Muscle of leg (tissue), 3 donors: ENCODE measurements at regions not wholly inside any gene's neighbourhood (a gene's known extent, or its start where the extent isn't known, plus 50 kb on each side); places are given as distances from the start of the nearest gene placed in this dataset.
A peak's percentile ranks its signal among the peaks of the same experiment; 100 is the strongest.
"Not testable (repeated sequence)": the region's sequence is repeated elsewhere in the genome, so short reads cannot be mapped to it uniquely, and the experiment has no call there.

Experiments
- DNase-seq: peaks from one replicate; pipeline ENCODE4 v3.0.0; 2013
- H3K27ac ChIP-seq: one replicate; pipeline ENCODE4 v1.5.1; 2013; ENCODE audit warnings: mild to moderate bottlenecking, low read length, control low read depth
- H3K27me3 ChIP-seq: one replicate; pipeline ENCODE4 v1.6.1; 2013; ENCODE audit warnings: low read length; ENCODE audit not compliant: control insufficient read depth, insufficient read depth
- H3K36me3 ChIP-seq: one replicate; pipeline ENCODE4 v1.6.1; 2013; ENCODE audit warnings: low read length; ENCODE audit not compliant: control insufficient read depth, insufficient read depth
- H3K4me1 ChIP-seq: one replicate; pipeline ENCODE4 v1.6.1; 2013; ENCODE audit warnings: low read length; ENCODE audit not compliant: control insufficient read depth, insufficient read depth
- H3K4me3 ChIP-seq: one replicate; pipeline ENCODE4 v1.5.1; 2013; ENCODE audit warnings: low read length, control low read depth
- H3K9me3 ChIP-seq: replicated peaks from 2 replicates; pipeline ENCODE4 v1.6.1; 2013; ENCODE audit warnings: low read depth, low read length; ENCODE audit not compliant: control insufficient read depth
- WGBS: methylation state at CpG from one replicate; pipeline ENCODE4 v1.1.5; 2013; ENCODE audit warnings: missing lambda C conversion rate; ENCODE audit not compliant: insufficient coverage; 5-methylcytosine and 5-hydroxymethylcytosine counted together

DNA sequence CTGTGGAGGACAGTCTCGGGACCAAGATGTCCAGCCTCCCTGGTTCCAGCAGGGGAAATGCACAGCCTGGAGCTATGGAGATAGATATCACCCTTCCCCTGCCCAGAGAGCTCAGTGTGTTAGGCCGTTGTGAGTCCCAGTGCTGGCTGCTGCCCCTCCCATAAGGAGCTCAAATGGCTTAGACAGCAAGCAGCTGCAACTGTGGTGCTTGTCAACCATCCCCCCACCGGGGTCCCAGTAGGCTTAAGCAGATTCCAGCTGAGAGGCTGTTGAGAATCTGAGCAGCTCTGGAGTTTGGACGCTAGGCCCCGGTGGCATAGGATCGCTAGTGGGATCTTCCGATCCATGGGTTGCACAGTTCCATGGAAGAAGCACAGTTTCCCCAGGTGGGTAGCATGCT lies 181.8 kb upstream of the POF1B start:
- WGBS = 48% methylated on average over 4 of the region's 7 CpGs
- peak; percentile 62 for DNase-seq
- H3K27me3 ChIP-seq = peaks cover 2% of the 10 kb centered on the region
- H3K4me1 ChIP-seq = peaks cover 5% of the 10 kb centered on the region
- no peaks in the 10 kb centered on the region for H3K36me3 ChIP-seq
- H3K9me3 ChIP-seq = no peaks in the 10 kb centered on the region
- H3K27ac ChIP-seq = no peak overlapping the region
- H3K4me3 ChIP-seq = peak overlapping the region; percentile 3

DNA sequence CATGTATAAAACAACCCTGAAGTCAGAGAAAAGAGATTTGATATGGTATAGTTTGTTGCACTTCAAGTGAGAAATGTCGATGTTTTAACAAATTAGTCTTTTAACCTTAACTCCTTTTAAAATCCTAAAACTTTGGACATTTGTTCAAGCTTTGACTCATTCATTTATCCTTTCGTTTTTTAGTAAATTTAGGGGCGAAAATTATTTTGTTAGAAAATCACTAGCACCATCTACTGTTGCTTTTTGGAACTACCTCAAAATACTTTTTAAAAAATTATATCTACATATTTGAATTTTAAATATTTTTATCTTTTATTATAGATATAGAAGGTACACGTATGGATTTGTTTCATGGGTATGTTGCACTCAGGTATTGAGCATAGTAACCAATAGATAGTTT lies 165.1 kb upstream of the POF1B start:
- no peak overlapping the region for H3K27ac ChIP-seq
- no CpG with 5 or more reads among the region's 4 CpGs for WGBS
- H3K27me3 ChIP-seq = no peaks in the 10 kb centered on the region
- H3K4me1 ChIP-seq = no peaks in the 10 kb centered on the region
- no peak overlapping the region for H3K4me3 ChIP-seq
- H3K36me3 ChIP-seq = no peaks in the 10 kb centered on the region
- no peaks in the 10 kb centered on the region for H3K9me3 ChIP-seq
- peak; percentile 4 for DNase-seq

DNA sequence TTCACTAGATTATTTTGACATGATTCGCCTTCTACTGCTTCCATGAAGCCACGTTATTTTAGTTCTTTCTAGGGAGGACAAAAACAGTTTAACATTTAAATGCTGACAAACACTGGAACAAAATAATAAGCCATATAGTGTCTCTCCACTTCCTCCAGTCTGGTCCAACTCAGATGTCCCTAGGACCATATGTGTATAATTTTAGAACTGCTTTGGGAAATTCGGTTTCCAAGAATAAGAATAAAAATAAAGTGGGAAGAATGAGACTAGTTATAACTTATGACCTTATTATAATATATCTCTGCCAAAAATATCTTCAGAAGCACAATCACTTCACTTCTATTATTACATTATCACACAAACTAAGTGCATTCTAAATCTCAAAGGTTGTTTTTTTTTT lies 164.4 kb upstream of the POF1B start:
- H3K27ac ChIP-seq = no peak overlapping the region
- H3K4me3 ChIP-seq = no peak overlapping the region
- no CpG with 5 or more reads among the region's 3 CpGs for WGBS
- no peaks in the 10 kb centered on the region for H3K9me3 ChIP-seq
- no peaks in the 10 kb centered on the region for H3K36me3 ChIP-seq
- no peaks in the 10 kb centered on the region for H3K27me3 ChIP-seq
- peak; percentile 71 for DNase-seq
- no peaks in the 10 kb centered on the region for H3K4me1 ChIP-seq

DNA sequence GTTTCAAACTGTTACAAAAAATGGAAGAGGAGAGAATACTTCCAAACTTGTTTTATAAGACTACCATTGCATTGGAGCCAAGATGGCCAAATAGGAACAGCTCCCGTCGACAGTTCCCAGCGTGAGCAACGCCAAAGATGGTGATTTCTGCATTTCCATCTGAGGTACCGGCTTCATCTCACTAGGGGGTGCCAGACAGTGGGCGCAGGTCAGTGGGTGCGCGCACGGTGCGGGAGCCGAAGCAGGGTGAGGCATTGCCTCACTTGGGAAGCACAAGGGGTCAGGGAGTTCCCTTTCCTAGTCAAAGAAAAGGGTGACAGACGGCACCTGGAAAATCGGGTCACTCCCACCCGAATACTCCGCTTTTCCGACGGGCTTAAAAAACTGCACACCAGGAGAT lies 149.7 kb upstream of the POF1B start:
- DNase-seq, H3K9me3 ChIP-seq, H3K27ac ChIP-seq, H3K36me3 ChIP-seq, H3K27me3 ChIP-seq, H3K4me1 ChIP-seq, H3K4me3 ChIP-seq: not testable (repeated sequence)
- 83% methylated on average over 17 of the region's 17 CpGs for WGBS

DNA sequence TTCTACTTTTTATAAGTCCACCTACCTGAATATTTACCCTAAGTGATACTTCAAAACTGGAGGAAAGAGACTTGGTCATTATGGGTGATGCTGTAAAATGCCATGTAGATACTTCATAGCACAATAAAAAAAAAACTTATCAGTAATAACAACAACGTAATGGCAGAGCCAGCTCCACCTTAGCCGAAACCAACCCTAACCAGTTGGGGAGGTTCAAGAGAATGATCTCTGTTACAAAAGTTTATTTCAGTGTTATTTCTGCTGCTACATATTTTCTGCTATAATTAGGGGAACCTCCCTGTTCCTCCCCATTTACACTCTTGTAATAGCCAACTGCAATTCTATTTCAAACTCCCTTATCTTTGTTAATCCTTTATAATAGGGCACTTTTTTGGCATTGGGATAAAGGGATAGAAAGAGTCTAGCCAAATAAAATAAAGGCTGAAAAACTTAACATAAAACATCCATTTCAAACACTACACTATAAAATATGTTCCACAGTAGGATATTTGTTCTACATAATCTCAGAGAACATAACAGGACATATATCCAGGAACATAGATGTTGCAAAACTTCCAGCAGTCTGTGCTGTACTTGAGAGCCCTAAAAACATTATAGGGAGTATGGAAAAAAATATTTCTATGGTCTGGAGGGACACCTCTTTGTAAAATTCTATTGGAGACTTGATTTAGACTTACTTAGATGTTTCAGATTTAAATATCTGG lies 138.7 kb upstream of the POF1B start:
- H3K27ac ChIP-seq = no peak overlapping the region
- H3K9me3 ChIP-seq = no peaks in the 10 kb centered on the region
- no peak for DNase-seq
- H3K4me3 ChIP-seq = no peak overlapping the region
- WGBS = no CpG with 5 or more reads among the region's 2 CpGs
- no peaks in the 10 kb centered on the region for H3K27me3 ChIP-seq
- no peaks in the 10 kb centered on the region for H3K36me3 ChIP-seq
- no peaks in the 10 kb centered on the region for H3K4me1 ChIP-seq

DNA sequence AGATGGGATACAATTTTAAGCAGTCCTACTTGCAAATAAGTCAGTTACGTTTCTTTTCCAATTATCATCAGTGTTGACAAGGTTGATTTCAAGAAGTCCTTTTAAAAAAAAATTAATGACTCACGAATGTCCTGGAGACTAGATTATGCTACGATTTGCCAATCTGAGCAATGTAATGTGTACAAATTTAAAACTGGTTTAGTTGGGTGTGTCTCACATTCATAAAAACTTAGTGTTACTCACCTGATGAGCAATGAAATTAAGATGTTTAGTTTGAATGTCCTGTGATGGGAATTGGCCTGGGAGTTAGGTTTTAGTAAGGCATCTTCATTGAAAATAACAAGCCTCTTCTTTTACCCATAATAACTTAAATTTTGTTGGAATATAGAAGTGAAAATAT lies 136.7 kb upstream of the POF1B start:
- WGBS = no CpG with 5 or more reads among the region's 3 CpGs
- DNase-seq = no peak
- Histone ChIP-seq H3K4me3 (no peak overlapping the region), H3K27me3 (no peaks in the 10 kb centered on the region), H3K9me3 (no peaks in the 10 kb centered on the region), H3K27ac (no peak overlapping the region), H3K36me3 (no peaks in the 10 kb centered on the region), H3K4me1 (no peaks in the 10 kb centered on the region)

DNA sequence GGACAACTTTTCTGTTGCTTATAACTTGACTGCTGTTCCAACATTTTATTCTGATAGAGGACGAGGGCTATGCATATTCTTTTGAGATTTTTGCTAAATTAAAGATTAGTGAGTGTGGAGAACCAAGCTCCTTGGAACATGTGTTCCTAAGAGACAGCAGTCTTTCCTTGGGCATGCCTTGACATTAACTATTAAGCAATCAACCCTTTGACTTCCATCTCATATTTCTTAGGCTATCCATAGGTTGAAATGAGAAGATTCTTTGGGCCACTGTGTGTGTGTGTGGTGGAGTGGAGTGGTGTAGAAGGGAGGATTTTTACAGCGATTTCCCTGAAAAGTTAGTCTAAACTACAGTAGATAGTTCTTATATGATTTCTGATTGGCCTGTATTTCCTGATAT lies 127.4 kb upstream of the POF1B start:
- no peak overlapping the region for H3K27ac ChIP-seq
- no peak overlapping the region for H3K4me3 ChIP-seq
- no peaks in the 10 kb centered on the region for H3K4me1 ChIP-seq
- no peaks in the 10 kb centered on the region for H3K36me3 ChIP-seq
- no peak for DNase-seq
- WGBS = no CpG with 5 or more reads among the region's 2 CpGs
- no peaks in the 10 kb centered on the region for H3K9me3 ChIP-seq
- H3K27me3 ChIP-seq = no peaks in the 10 kb centered on the region

DNA sequence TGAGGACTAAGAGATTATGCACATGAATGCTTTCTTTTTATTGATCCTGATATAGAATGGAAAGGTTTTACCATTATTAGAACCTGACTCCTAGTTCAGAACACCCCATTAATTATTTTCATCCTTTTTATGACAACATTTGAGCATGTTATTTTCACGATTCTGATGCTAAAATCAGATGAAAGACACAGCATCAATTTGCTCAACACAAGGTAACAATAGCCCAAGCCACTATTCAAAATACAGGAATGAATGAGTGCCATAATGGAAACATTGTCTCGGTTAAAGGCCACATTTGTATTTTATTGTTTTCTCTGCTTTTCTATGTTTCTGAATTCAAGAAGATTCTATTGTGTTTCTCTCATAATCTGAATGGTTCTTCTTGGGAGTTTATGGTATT lies 126.3 kb upstream of the POF1B start:
- Histone ChIP-seq H3K27me3 (no peaks in the 10 kb centered on the region), H3K27ac (no peak overlapping the region), H3K4me1 (no peaks in the 10 kb centered on the region), H3K36me3 (no peaks in the 10 kb centered on the region), H3K9me3 (no peaks in the 10 kb centered on the region), H3K4me3 (no peak overlapping the region)
- DNase-seq = no peak
- WGBS = 40% methylated on average over 1 of the region's 2 CpGs

DNA sequence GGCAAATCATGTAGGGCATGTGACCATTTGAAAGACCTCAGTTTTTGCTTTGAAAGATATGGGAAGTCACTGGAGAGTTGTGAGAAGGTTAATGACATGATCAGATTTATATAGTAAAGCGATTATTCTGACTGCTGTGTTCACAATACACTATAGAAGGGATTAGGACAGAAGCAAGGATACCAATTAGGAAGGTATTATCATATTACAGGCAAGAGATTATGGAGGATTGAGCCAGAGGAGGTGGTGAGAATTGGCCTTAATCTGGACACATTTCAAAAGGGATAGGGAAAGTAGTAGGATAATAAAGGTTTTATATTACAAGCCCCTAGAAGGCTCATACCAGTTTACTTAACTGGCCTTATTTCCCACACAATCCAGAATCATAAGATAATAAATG lies 124.9 kb upstream of the POF1B start:
- DNase-seq = no peak
- no CpG with 5 or more reads among the region's 1 CpG for WGBS
- Histone ChIP-seq H3K27ac (no peak overlapping the region), H3K36me3 (no peaks in the 10 kb centered on the region), H3K4me3 (no peak overlapping the region), H3K4me1 (no peaks in the 10 kb centered on the region), H3K9me3 (no peaks in the 10 kb centered on the region), H3K27me3 (no peaks in the 10 kb centered on the region)

DNA sequence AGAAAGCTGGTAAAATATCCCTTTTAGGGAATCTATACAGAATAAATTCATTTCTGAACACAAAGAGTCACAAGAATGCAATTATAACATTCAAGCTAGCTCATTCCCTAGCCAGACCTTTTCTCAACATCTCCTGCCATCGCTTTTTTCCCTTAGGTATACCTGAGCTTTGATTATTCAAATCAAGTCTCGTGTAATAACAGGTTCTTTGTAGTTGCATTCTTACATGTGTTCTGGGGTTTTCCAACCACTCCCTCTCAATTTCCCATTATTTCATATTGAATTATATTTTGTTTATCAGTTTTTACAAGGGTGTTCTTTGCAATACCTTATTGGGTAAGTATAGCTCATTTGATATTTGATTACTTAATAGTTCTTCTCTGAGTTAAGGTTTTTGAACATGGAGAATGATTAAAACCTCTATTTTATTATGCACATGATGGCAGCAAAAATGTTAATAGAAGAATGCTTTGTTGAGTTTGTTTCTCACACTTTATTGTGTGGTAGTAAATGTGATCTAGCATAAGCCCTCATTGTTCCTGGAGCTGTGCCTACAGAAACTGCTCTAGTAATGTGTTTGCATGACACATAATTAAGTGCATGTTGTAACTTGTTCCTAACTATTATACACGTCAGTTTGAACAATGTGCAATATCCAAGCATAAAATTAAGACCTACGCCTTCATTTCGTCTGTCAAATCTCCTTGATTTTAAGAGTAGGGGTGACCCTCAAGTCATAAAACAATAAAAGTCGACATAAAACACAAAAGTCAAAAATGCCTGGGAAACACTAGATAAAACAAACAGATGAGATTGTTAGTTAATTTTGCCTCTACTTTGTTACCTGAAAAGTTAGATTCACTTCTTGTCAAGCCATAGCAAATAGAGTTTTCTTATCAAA lies 124.0 kb upstream of the POF1B start:
- Histone ChIP-seq H3K4me1 (no peaks in the 10 kb centered on the region), H3K27me3 (no peaks in the 10 kb centered on the region), H3K9me3 (no peaks in the 10 kb centered on the region), H3K36me3 (no peaks in the 10 kb centered on the region), H3K27ac (no peak overlapping the region), H3K4me3 (no peak overlapping the region)
- no CpG with 5 or more reads among the region's 6 CpGs for WGBS
- no peak for DNase-seq
